HL-60 (cell line): ENCODE measurements at regions not wholly inside any gene's neighbourhood (a gene's known extent, or its start where the extent isn't known, plus 50 kb on each side); places are given as distances from the start of the nearest gene placed in this dataset.

Source experiments
- CTCF ChIP-seq: IDR thresholded peaks from one replicate; pipeline ENCODE4 v1.5.1; 2011; ENCODE audit warnings: low read length, control low read depth, inconsistent platforms; ENCODE audit not compliant: insufficient read depth
- GABPA ChIP-seq: IDR thresholded peaks from 2 replicates; pipeline ENCODE4 v1.6.1; 2012; ENCODE audit warnings: low read depth
- REST ChIP-seq: IDR thresholded peaks from 2 replicates; pipeline ENCODE4 v1.6.1; 2012; ENCODE audit warnings: low read depth; ENCODE audit not compliant: insufficient replicate concordance

- TF ChIP-seq CTCF, result no peak
- TF ChIP-seq REST, result no peak
- no peak for TF ChIP-seq GABPA
These were observed 188.0 kb upstream of the PARD3B start for GRCh38 chr2:204357286-204357685.
